SK-N-MC (cell line): ENCODE measurements at regions not wholly inside any gene's neighbourhood (a gene's known extent, or its start where the extent isn't known, plus 50 kb on each side); places are given as distances from the start of the nearest gene placed in this dataset.

ENCODE experiments used
- EZH2 ChIP-seq: fragments of 200-600 bp; sonication (generic); IDR thresholded peaks from one replicate; pipeline ENCODE4 v1.6.1; 2017; ENCODE audit warnings: antibody characterized with exemption
- POLR2AphosphoS5 ChIP-seq: IDR thresholded peaks from 2 replicates; pipeline ENCODE4 v1.6.1; 2012; ENCODE audit warnings: mild to moderate bottlenecking, low read depth, low read length, borderline replicate concordance

DNA sequence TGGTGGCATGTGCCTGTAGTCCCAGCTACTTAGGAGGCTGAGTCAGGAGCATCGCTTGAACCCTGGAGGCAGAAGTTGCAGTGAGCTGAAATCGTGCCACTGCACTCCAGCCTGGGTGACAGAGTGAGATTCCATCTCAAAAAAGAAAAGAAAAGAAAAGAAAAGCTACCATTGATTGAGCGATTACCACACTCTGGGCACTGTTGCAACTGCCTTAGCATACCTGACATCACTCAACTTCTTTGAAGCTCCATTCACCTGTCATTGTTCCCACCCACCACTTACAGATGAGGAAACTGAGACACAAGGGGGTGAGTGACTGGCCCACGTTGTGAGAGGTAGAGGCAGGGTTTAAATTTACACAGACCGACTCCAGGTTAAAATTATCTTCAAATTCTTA lies 442.1 kb upstream of the SULF2 start:
- no peak for TF ChIP-seq EZH2
- no peak for TF ChIP-seq POLR2AphosphoS5
